Osteoblast (primary cell): ENCODE measurements at regions not wholly inside any gene's neighbourhood (a gene's known extent, or its start where the extent isn't known, plus 50 kb on each side); places are given as distances from the start of the nearest gene placed in this dataset.

ENCODE experiments used
- DNase-seq: peaks from one replicate; pipeline ENCODE4 v3.0.0; 2011; ENCODE audit warnings: low spot score, mixed read lengths; ENCODE audit not compliant: insufficient read length; ENCODE audit errors: missing footprints
- H2AFZ ChIP-seq: 2 replicates; pipeline ENCODE4 v1.6.0; 2011; ENCODE audit warnings: mild to moderate bottlenecking, low read length
- H3K27ac ChIP-seq: 2 replicates; pipeline ENCODE4 v1.5.1; 2011; ENCODE audit warnings: mild to moderate bottlenecking, low read depth, low read length, moderate library complexity
- H3K27me3 ChIP-seq: 2 replicates; pipeline ENCODE4 v1.6.0; 2012; ENCODE audit warnings: mild to moderate bottlenecking, control low read depth, inconsistent platforms, low read length, moderate library complexity; ENCODE audit not compliant: insufficient read depth
- H3K36me3 ChIP-seq: 2 replicates; pipeline ENCODE4 v1.5.1; 2011; ENCODE audit warnings: mild to moderate bottlenecking, low read length, control low read depth, moderate library complexity; ENCODE audit not compliant: insufficient read depth
- H3K4me1 ChIP-seq: 2 replicates; pipeline ENCODE4 v1.5.1; 2011; ENCODE audit warnings: mild to moderate bottlenecking, low read length, control low read depth, moderate library complexity; ENCODE audit not compliant: insufficient read depth
- H3K4me2 ChIP-seq: 2 replicates; pipeline ENCODE4 v1.6.0; 2011; ENCODE audit warnings: mild to moderate bottlenecking, low read length; ENCODE audit not compliant: insufficient read depth
- H3K4me3 ChIP-seq: fragments of 200-600 bp; sonication (generic); 3 replicates; pipeline ENCODE4 v1.5.1; 2012; ENCODE audit warnings: mild to moderate bottlenecking, low read length, inconsistent platforms; ENCODE audit not compliant: insufficient read depth
- H3K79me2 ChIP-seq: 2 replicates; pipeline ENCODE4 v1.6.0; 2012; ENCODE audit warnings: mild to moderate bottlenecking, low read length, control low read depth, inconsistent platforms; ENCODE audit not compliant: insufficient read depth
- H3K9me3 ChIP-seq: 2 replicates; pipeline ENCODE4 v1.5.1; 2011; ENCODE audit warnings: low read depth, low read length, control low read depth
- H4K20me1 ChIP-seq: 2 replicates; pipeline ENCODE4 v1.6.0; 2012; ENCODE audit warnings: mild to moderate bottlenecking, low read length, control low read depth; ENCODE audit not compliant: insufficient read depth
- CTCF ChIP-seq: IDR thresholded peaks from 2 replicates; pipeline ENCODE4 v1.5.1; 2011; ENCODE audit warnings: mild to moderate bottlenecking, low read depth, low read length, moderate library complexity; ENCODE audit errors: extremely low read depth

GRCh38 chr18:51248685-51249084 lies 51.2 kb upstream of the MEX3C start:
- Histone ChIP-seq H2AFZ (no peak overlapping the region), H3K79me2 (no peaks in the 10 kb centered on the region), H3K27me3 (no peaks in the 10 kb centered on the region), H3K4me1 (no peaks in the 10 kb centered on the region), H3K4me2 (no peak overlapping the region), H3K4me3 (no peak overlapping the region), H3K36me3 (no peaks in the 10 kb centered on the region), H3K9me3 (no peaks in the 10 kb centered on the region), H4K20me1 (no peaks in the 10 kb centered on the region), H3K27ac (no peak overlapping the region)
- TF ChIP-seq CTCF, result no peak
- DNase-seq, result no peak

GRCh38 chr18:51250006-51250405 lies 52.5 kb upstream of the MEX3C start:
- TF ChIP-seq CTCF, result no peak
- Histone ChIP-seq H3K4me3 (no peak overlapping the region), H3K4me2 (no peak overlapping the region), H3K9me3 (no peaks in the 10 kb centered on the region), H3K79me2 (no peaks in the 10 kb centered on the region), H3K36me3 (no peaks in the 10 kb centered on the region), H2AFZ (no peak overlapping the region), H4K20me1 (no peaks in the 10 kb centered on the region), H3K27ac (no peak overlapping the region), H3K4me1 (no peaks in the 10 kb centered on the region), H3K27me3 (no peaks in the 10 kb centered on the region)
- DNase-seq, result no peak

- no peaks in the 10 kb centered on the region for H4K20me1 ChIP-seq
- no peak overlapping the region for H3K4me2 ChIP-seq
- no peaks in the 10 kb centered on the region for H3K4me1 ChIP-seq
- no peak for DNase-seq
- H3K4me3 ChIP-seq, result no peak overlapping the region
- no peaks in the 10 kb centered on the region for H3K9me3 ChIP-seq
- H3K36me3 ChIP-seq, result no peaks in the 10 kb centered on the region
- no peak overlapping the region for H3K27ac ChIP-seq
- H2AFZ ChIP-seq, result no peak overlapping the region
- no peaks in the 10 kb centered on the region for H3K79me2 ChIP-seq
- TF ChIP-seq CTCF, result no peak
- H3K27me3 ChIP-seq, result no peaks in the 10 kb centered on the region
These were observed 53.1 kb upstream of the MEX3C start for GRCh38 chr18:51250458-51251024.

- Histone ChIP-seq H3K4me2 (no peak overlapping the region), H3K4me3 (no peak overlapping the region), H3K9me3 (no peaks in the 10 kb centered on the region), H3K36me3 (no peaks in the 10 kb centered on the region), H3K27ac (no peak overlapping the region), H3K27me3 (no peaks in the 10 kb centered on the region), H3K79me2 (no peaks in the 10 kb centered on the region), H4K20me1 (no peaks in the 10 kb centered on the region), H2AFZ (no peak overlapping the region), H3K4me1 (no peaks in the 10 kb centered on the region)
- DNase-seq, result no peak
- TF ChIP-seq CTCF, result no peak
These were observed 54.1 kb upstream of the MEX3C start for GRCh38 chr18:51251625-51252024.
